IMR-90 (cell line): ENCODE measurements at regions not wholly inside any gene's neighbourhood (a gene's known extent, or its start where the extent isn't known, plus 50 kb on each side); places are given as distances from the start of the nearest gene placed in this dataset.

Source experiments
- ATAC-seq: fragments of 200-7000 bp; cut with Tn5 transposase; 2 replicates; pipeline ENCODE4 v1.9.1; 2020; ENCODE audit warnings: low read depth, mild to moderate bottlenecking, moderate library complexity
- BruUV-seq: library from RNA; stranded (reverse); fragments of 400-500 nt; replicated peaks from 2 replicates; lab custom pipeline; 2021; lab: Mats Ljungman, UMichigan
- CTCF ChIA-PET: fragments of 300-600 bp; formaldehyde crosslinking; extraction: SDS; loops from one replicate; lab custom pipeline; 2021; ENCODE audit warnings: antibody characterized with exemption; lab: Yijun Ruan, JAX
- POLR2A ChIA-PET: fragments of 300-600 bp; sonication (Branson Sonifier 250); formaldehyde crosslinking; loops from one replicate; lab custom pipeline; 2022; ENCODE audit warnings: antibody characterized with exemption; ENCODE audit not compliant: unreplicated experiment; lab: Charles Lee
- DNase-seq: peaks from one replicate; pipeline ENCODE4 v3.0.0; 2013
- H2AFZ ChIP-seq: replicated peaks from 2 replicates; pipeline ENCODE3; 2013; ENCODE audit warnings: low read length, mild to moderate bottlenecking; ENCODE audit not compliant: poor library complexity
- H2AK5ac ChIP-seq: 2 replicates; pipeline ENCODE4 v1.6.1; 2013; ENCODE audit warnings: low read depth, low read length, inconsistent platforms
- H2AK9ac ChIP-seq: replicated peaks from 2 replicates; pipeline ENCODE3; 2013; ENCODE audit warnings: mild to moderate bottlenecking, low read depth, low read length, moderate library complexity; ENCODE audit not compliant: poor library complexity
- H2BK120ac ChIP-seq: 2 replicates; pipeline ENCODE4 v1.6.1; 2013; ENCODE audit warnings: low read depth, low read length, inconsistent platforms
- H2BK15ac ChIP-seq: 3 replicates; pipeline ENCODE4 v1.6.1; 2013; ENCODE audit warnings: low read depth, low read length, inconsistent platforms
- H2BK20ac ChIP-seq: 2 replicates; pipeline ENCODE4 v1.6.1; 2013; ENCODE audit warnings: low read depth, mild to moderate bottlenecking, inconsistent platforms, low read length, moderate library complexity
- H2BK5ac ChIP-seq: 2 replicates; pipeline ENCODE4 v1.6.1; 2013; ENCODE audit warnings: mild to moderate bottlenecking, low read depth, low read length, inconsistent platforms; ENCODE audit not compliant: poor library complexity, severe bottlenecking
- H3K14ac ChIP-seq: replicated peaks from 2 replicates; pipeline ENCODE4 v1.6.1; 2013; ENCODE audit warnings: low read depth, low read length, inconsistent platforms
- H3K18ac ChIP-seq: 2 replicates; pipeline ENCODE4 v1.6.1; 2013; ENCODE audit warnings: low read depth, low read length, control low read depth
- H3K23ac ChIP-seq: 2 replicates; pipeline ENCODE4 v1.6.1; 2013; ENCODE audit warnings: low read depth, low read length, inconsistent platforms
- H3K27ac ChIP-seq: 2 replicates; pipeline ENCODE4 v1.5.1; 2013; ENCODE audit warnings: mild to moderate bottlenecking, control low read depth, low read length; ENCODE audit not compliant: insufficient read depth
- H3K27me3 ChIP-seq: 2 replicates; pipeline ENCODE4 v1.6.1; 2013; ENCODE audit warnings: low read length; ENCODE audit not compliant: control insufficient read depth, insufficient read depth
- H3K36me3 ChIP-seq: 2 replicates; pipeline ENCODE4 v1.6.1; 2013; ENCODE audit warnings: low read length, mixed read lengths; ENCODE audit not compliant: control insufficient read depth, insufficient read depth
- H3K4ac ChIP-seq: 2 replicates; pipeline ENCODE4 v1.6.1; 2013; ENCODE audit warnings: low read depth, low read length, inconsistent platforms
- H3K4me1 ChIP-seq: 2 replicates; pipeline ENCODE4 v1.6.1; 2013; ENCODE audit warnings: low read length, mixed read lengths; ENCODE audit not compliant: control insufficient read depth, insufficient read depth
- H3K4me2 ChIP-seq: 2 replicates; pipeline ENCODE4 v1.6.1; 2013; ENCODE audit warnings: low read depth, mild to moderate bottlenecking, control low read depth, low read length, moderate library complexity
- H3K4me3 ChIP-seq: 2 replicates; pipeline ENCODE4 v1.5.1; 2013; ENCODE audit warnings: low read depth, mild to moderate bottlenecking, control low read depth, low read length, moderate library complexity; ENCODE audit not compliant: insufficient read depth
- H3K56ac ChIP-seq: 2 replicates; pipeline ENCODE4 v1.6.1; 2013; ENCODE audit warnings: low read length, inconsistent platforms; ENCODE audit not compliant: insufficient read depth; ENCODE audit errors: extremely low read depth
- H3K79me1 ChIP-seq, 2 experiments: 2 replicates each; pipeline ENCODE4 v1.6.1; 2013; ENCODE audit warnings: low read length in 2 of 2, inconsistent platforms in 1 of 2, low read depth in 1 of 2
- H3K9ac ChIP-seq: 2 replicates; pipeline ENCODE4 v1.6.1; 2013; ENCODE audit warnings: low read depth, low read length, control low read depth
- H3K9me1 ChIP-seq: 2 replicates; pipeline ENCODE4 v1.6.1; 2013; ENCODE audit warnings: low read length, inconsistent platforms; ENCODE audit not compliant: insufficient read depth
- H3K9me3 ChIP-seq: 2 replicates; pipeline ENCODE4 v1.6.1; 2013; ENCODE audit warnings: low read length; ENCODE audit not compliant: control insufficient read depth, insufficient read depth
- H4K20me1 ChIP-seq: 2 replicates; pipeline ENCODE4 v1.6.1; 2013; ENCODE audit warnings: low read length, inconsistent platforms; ENCODE audit not compliant: insufficient read depth
- H4K5ac ChIP-seq: 2 replicates; pipeline ENCODE4 v1.6.1; 2013; ENCODE audit warnings: mild to moderate bottlenecking, low read depth, low read length, control low read depth
- H4K8ac ChIP-seq, 2 experiments: 2 replicates each; pipeline ENCODE4 v1.6.1; 2013; ENCODE audit warnings: low read depth in 2 of 2, low read length in 2 of 2, control low read depth in 1 of 2, inconsistent platforms in 1 of 2
- H4K91ac ChIP-seq: 2 replicates; pipeline ENCODE4 v1.6.1; 2013; ENCODE audit warnings: low read depth, low read length, inconsistent platforms; ENCODE audit not compliant: insufficient read depth
- CEBPB ChIP-seq: IDR thresholded peaks from 2 replicates; pipeline ENCODE4 v1.6.1; 2012; ENCODE audit warnings: low read depth, low read length, improper control_type of control experiment
- MAZ ChIP-seq: IDR thresholded peaks from 2 replicates; pipeline ENCODE4 v1.6.1; 2012; ENCODE audit warnings: low read depth, mild to moderate bottlenecking, low read length, improper control_type of control experiment, moderate library complexity, borderline replicate concordance
- MXI1 ChIP-seq: IDR thresholded peaks from 2 replicates; pipeline ENCODE4 v1.6.1; 2012; ENCODE audit warnings: low read depth, mild to moderate bottlenecking, low read length, moderate library complexity, borderline replicate concordance
- NFE2L2 ChIP-seq: fragments of 150-350 bp; IDR thresholded peaks from 2 replicates; pipeline ENCODE4 v1.6.1; 2016; ENCODE audit warnings: low read depth, mild to moderate bottlenecking, low read length
- POLR2A ChIP-seq: IDR thresholded peaks from 2 replicates; pipeline ENCODE4 v1.6.1; 2012; ENCODE audit warnings: mild to moderate bottlenecking, low read depth, low read length
- RAD21 ChIP-seq: IDR thresholded peaks from 2 replicates; pipeline ENCODE4 v1.6.1; 2012; ENCODE audit warnings: low read length, improper control_type of control experiment
- SMC3 ChIP-seq: fragments of 150-350 bp; IDR thresholded peaks from 2 replicates; pipeline ENCODE4 v1.6.1; 2016; ENCODE audit warnings: low read depth, mild to moderate bottlenecking, antibody characterized with exemption, low read length, moderate library complexity
- dilution Hi-C: fragments of 300-500 bp; cut with HindIII; formaldehyde crosslinking; loops from one replicate; pipeline ENCODE4 v1.14.3; 2018; ENCODE audit warnings: low sequenced_read_pairs; ENCODE audit not compliant: unreplicated experiment
- in situ Hi-C: fragments of 300-500 bp; cut with MboI; formaldehyde crosslinking; loops from 3 replicates; pipeline ENCODE4 v1.14.3; 2019; ENCODE audit warnings: low sequenced_read_pairs, inconsistent platforms, mixed read lengths
- intact Hi-C: fragments of 100-400 bp; cut with micrococcal nuclease; formaldehyde crosslinking; loops from 2 replicates; pipeline ENCODE4 v1.10.0; 2022
- TF ChIP-seq, protein P1 (sequence below): conservative IDR thresholded peaks from 2 replicates; pipeline ENCODE4 v1.5.1; 2012; ENCODE audit warnings: mild to moderate bottlenecking, low read depth, low read length, improper control_type of control experiment
- TF ChIP-seq, protein P2 (sequence below): fragments of 150-350 bp; IDR thresholded peaks from 2 replicates; pipeline ENCODE4 v1.6.1; 2016; ENCODE audit warnings: low read depth, mild to moderate bottlenecking, low read length, moderate library complexity, borderline replicate concordance

DNA sequence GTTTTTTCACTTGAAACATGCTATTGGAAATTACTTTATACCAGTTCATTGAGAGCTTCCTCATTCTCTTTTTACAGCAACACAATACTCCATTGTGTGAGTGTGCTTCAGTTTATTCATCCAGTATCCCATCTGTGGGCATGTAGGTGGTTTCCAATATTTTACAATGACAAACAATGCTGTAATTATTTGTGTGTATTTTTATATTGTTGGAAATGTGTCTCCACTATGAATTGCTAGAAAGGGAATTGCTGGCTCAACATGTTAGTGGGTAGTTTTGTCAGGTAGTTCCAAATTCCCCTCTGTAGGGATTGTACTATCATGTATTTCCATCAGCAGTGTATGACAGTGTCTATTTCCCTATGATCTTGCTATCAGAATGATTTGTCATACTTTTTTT, 65.8 kb upstream of the MAGI1 start:
- POLR2A ChIA-PET: no interaction called here
- Histone ChIP-seq H2AFZ (no peak overlapping the region), H4K20me1 (no peaks in the 10 kb centered on the region), H4K5ac (no peak overlapping the region), H2BK15ac (no peak overlapping the region), H2BK20ac (no peak overlapping the region), H3K27ac (no peak overlapping the region), H2AK9ac (no peak overlapping the region), H3K4me1 (no peaks in the 10 kb centered on the region), H4K91ac (no peak overlapping the region), H3K18ac (no peak overlapping the region), H3K79me1 (no peaks in the 10 kb centered on the region), H3K14ac (no peak overlapping the region), H3K4ac (no peak overlapping the region), H3K56ac (no peak overlapping the region), H3K36me3 (no peaks in the 10 kb centered on the region), H3K4me2 (no peak overlapping the region), H3K4me3 (no peak overlapping the region), H2BK120ac (no peak overlapping the region), H3K9ac (no peak overlapping the region), H3K27me3 (no peaks in the 10 kb centered on the region), H3K23ac (no peak overlapping the region), H2BK5ac (no peak overlapping the region), H3K9me3 (no peaks in the 10 kb centered on the region), H4K8ac (no peak overlapping the region; a peak in 1 of 4 replicates), H3K9me1 (no peaks in the 10 kb centered on the region), H2AK5ac (no peak overlapping the region)
- CTCF ChIA-PET: no interaction called here
- in situ Hi-C loops: no loop called here
- intact Hi-C loops: no loop called here
- ATAC-seq: no peak
- dilution Hi-C loops: no loop called here
- BruUV-seq: no TSS peak
- DNase-seq: no peak
- no peak for TF ChIP-seq CEBPB
- TF ChIP-seq, protein P1, sequence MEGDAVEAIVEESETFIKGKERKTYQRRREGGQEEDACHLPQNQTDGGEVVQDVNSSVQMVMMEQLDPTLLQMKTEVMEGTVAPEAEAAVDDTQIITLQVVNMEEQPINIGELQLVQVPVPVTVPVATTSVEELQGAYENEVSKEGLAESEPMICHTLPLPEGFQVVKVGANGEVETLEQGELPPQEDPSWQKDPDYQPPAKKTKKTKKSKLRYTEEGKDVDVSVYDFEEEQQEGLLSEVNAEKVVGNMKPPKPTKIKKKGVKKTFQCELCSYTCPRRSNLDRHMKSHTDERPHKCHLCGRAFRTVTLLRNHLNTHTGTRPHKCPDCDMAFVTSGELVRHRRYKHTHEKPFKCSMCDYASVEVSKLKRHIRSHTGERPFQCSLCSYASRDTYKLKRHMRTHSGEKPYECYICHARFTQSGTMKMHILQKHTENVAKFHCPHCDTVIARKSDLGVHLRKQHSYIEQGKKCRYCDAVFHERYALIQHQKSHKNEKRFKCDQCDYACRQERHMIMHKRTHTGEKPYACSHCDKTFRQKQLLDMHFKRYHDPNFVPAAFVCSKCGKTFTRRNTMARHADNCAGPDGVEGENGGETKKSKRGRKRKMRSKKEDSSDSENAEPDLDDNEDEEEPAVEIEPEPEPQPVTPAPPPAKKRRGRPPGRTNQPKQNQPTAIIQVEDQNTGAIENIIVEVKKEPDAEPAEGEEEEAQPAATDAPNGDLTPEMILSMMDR: no peak
- no peak for TF ChIP-seq POLR2A
- no peak for TF ChIP-seq MAZ
- TF ChIP-seq, protein P2, sequence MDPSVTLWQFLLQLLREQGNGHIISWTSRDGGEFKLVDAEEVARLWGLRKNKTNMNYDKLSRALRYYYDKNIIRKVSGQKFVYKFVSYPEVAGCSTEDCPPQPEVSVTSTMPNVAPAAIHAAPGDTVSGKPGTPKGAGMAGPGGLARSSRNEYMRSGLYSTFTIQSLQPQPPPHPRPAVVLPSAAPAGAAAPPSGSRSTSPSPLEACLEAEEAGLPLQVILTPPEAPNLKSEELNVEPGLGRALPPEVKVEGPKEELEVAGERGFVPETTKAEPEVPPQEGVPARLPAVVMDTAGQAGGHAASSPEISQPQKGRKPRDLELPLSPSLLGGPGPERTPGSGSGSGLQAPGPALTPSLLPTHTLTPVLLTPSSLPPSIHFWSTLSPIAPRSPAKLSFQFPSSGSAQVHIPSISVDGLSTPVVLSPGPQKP: no peak
- TF ChIP-seq SMC3: no peak
- TF ChIP-seq NFE2L2: no peak
- no peak for TF ChIP-seq RAD21
- TF ChIP-seq MXI1: no peak
